GM19397 (cell line): ENCODE measurements at regions not wholly inside any gene's neighbourhood (a gene's known extent, or its start where the extent isn't known, plus 50 kb on each side); places are given as distances from the start of the nearest gene placed in this dataset.
"Not testable (repeated sequence)": the region's sequence is repeated elsewhere in the genome, so short reads cannot be mapped to it uniquely, and the experiment has no call there.

Experiments
- ATAC-seq: cut with Tn5 transposase; IDR thresholded peaks from one replicate; pipeline ENCODE4 v1.9.1; 2021; ENCODE audit warnings: mild to moderate bottlenecking, moderate library complexity; ENCODE audit not compliant: unreplicated experiment

DNA sequence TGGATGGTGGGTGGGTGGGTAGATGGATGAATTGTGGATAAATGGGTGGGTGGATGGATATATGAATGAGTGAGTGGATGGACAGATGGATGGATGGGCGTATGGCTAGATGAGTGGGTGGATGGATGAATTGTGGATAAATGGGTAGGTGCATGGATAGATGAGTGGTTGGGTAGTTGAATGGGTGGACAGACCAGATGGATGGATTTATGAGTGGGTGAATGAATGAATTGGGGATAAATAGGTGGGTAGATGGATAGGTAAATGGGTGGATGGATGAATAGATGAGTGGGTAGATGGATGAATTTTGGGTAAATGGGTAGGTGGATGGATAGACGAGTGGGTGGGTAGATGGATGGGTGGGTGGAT lies 108.7 kb downstream of the NPIPB11 start:
- not testable (repeated sequence) for ATAC-seq

DNA sequence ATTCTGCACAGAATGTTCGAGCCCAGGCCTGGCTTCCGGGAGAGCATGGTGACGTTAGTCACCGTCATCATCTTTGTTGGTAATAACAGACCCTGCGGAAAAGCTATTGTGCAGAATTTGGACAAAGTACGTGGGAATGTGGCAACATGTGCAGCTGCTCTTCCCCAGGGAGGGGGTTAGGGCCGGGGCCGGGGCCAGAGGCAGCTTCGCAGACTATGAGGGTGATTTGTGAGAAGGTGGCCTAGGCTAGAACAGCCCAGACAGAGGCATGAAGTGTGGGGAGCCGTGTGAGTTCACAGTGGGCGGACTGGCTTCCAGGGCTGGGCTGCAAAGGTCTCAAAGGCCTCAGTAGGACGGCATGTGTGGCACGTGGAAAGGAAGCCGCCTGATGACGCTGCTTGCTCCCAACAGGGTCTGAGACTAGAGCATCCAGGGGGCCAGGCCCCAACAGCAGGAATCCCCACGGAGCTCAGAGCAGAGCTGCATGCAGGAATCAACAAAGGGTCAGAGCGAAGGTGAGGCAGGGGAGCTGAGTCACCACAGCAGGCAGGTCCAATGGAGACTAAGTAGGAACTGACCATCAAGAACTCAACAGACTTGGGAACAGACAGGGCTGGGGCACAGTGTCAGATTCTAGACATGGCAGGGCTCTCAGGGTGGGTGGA lies 109.2 kb downstream of the NPIPB11 start:
- not testable (repeated sequence) for ATAC-seq

DNA sequence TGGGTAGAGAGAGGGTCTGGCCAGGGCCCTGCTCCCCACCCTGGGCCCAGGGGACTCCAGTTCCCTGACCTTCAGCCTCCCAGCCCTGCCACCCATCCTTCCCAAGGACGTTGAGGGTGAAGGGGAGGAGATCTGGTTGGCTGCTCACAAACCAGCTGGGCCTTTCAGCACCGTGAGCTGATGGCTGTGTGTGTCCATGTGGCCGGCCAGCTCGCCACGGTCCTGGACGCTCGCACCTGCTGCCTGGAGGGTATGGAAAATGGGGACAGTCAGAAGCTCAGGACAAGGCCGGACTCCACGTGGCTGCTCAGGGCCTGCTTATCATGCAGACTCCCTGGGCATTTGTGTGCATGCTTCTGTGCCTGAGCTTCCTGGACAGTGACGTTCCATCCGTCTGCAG lies 110.3 kb downstream of the NPIPB11 start:
- not testable (repeated sequence) for ATAC-seq

DNA sequence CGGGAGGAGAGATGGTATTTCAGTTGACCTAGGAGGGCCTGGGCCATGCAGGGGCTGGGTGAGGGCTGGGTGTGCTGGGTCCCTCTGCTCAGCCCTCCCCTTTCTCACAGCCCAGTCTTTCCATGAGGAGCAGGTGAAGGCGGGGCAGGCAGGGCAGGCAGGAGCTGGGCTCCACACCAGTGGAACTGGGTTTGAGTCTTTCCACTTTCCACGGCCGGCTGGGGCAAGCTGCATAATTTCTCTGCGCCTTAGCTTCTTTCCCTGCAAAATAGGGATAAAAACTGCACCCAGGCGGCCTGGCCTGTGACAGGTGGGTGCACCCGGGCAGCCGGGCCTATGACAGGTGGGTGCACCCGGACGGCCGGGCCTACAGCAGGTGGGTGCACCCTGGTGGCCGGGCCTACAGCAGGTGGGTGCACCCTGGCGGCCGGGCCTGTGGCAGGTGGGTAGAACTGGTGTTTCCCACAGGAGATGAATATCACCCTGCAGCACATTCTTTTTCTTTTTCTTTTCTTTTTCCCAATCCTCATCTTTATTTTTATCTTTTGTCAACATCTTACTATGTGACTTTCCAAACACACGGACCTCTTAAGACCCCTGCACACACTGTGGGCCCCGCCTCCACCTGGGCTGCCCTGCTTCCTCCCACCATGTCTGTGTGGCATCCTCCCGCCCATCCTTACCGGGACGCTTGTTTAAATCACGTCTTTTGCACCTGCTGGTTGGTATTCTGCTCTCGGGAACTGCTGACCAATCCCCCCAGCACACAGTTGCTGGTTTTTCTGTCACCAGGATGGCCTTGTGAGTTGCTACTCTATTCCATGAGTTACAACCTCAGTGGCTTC lies 111.3 kb downstream of the NPIPB11 start:
- ATAC-seq, result not testable (repeated sequence)

DNA sequence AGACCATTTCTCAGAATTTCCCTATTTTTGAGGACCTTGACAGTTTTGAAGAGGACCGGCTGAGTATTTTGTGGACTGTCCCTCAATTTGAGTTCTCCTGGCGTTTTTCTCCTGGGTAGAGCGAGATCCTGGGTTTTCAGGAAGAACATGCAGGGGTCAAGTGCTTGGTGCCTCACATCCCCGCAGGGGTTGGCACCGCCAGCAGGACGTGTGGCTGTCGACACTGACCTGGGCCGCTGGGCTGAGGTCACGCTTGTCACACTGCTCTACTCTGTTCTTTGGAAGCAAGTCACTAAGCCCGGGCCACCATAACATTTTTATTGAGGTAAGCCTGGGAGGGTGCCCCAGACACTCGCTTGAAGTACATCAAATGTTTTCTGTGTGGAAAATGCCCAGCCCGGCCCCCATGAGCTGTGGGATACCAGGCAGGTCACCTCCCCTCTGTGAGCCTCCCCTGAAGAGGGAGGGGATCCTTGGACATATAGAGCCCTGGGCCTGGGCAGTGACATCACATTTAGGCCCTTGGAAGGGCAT lies 112.0 kb downstream of the NPIPB11 start:
- not testable (repeated sequence) for ATAC-seq

DNA sequence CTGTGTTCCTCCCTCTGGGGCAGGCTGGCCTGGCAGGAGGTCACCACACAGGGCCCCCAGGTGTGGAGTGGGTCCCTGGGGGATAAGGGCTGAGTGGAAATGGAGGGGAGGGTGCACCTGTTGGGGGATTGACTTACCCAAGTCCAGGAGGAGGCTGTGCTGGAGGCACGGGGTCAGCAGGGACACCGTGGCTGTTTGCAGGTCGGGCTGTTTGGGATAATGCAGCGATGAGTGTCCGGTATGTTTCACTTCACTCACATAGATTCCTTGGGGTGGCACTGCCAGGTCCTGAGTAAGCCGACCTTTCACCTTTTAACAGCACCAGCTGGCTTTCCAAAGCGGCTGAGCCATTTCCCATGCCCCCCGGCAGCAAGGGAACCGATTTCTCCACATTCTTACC lies 113.0 kb downstream of the NPIPB11 start:
- ATAC-seq, result not testable (repeated sequence)

DNA sequence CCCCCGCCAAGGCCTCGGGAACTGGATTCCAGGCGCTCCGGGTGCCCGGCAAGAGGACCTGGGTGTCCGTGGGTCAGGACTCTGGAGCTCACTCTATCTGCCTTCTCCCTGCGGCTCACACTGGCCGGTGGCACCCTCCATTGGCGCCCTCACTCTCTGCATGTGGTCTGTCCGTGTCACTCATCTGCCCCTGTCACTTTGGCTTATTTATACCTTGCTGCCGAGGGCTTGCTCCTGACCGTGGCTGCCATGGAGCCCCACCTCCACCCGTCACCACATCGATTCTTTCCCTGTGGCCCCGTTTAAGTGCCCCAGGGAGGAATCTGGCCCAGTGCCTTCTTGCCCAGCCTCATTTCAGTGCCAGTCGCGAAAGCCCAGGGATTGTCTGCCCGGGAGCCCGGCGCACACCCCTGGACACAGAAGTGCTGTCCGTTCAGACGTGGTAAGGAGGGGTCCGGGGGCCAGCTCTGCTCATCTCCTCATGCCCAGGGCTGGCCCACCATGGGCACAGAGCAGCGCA lies 113.5 kb downstream of the NPIPB11 start:
- ATAC-seq, result not testable (repeated sequence)

DNA sequence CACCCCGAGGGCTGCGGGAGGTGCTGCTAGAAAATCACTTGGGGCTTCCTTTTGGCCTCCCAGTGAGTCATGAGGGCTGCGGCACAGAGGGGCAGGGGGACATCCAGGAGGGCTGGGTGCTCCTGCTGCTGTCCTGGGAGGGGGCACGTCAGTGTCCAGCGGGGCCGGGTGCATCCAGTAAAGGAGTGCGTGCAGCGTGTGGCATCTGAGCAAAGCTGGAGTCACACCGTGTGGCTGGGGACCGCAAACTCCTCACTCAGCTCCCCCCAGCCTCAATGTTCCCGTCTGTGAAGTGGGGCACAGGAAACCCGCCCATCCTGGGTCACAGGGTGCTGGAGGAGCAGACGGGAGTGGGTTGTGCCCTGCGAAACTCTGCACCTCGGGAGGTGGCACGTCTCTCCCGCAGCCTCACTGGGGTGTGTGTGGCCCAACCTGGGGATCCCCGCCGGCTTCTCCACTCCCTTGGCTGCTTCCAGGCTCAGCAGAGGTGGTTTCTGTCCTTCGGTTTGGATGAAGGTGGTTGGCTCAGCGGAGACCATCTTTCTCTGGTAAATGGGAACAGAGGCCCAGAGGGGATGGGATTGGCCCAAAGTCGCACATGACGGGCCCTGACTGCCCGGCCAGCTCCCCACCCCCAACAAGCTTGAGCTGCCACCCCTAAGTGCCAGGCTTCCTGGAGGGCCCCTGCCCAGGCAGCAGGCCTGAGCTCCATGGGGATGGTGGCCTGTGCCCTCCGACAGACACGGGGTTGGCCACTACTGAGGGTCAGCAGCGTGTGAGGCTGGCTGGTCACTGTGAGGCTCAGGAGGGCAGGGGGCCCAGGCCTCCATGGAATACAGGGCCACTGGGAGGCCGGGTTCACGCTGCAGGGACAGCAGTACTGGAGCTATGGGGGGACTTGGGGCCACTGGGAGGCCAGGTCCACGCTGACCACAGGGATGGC lies 114.9 kb downstream of the NPIPB11 start:
- ATAC-seq, result peak; percentile 5

DNA sequence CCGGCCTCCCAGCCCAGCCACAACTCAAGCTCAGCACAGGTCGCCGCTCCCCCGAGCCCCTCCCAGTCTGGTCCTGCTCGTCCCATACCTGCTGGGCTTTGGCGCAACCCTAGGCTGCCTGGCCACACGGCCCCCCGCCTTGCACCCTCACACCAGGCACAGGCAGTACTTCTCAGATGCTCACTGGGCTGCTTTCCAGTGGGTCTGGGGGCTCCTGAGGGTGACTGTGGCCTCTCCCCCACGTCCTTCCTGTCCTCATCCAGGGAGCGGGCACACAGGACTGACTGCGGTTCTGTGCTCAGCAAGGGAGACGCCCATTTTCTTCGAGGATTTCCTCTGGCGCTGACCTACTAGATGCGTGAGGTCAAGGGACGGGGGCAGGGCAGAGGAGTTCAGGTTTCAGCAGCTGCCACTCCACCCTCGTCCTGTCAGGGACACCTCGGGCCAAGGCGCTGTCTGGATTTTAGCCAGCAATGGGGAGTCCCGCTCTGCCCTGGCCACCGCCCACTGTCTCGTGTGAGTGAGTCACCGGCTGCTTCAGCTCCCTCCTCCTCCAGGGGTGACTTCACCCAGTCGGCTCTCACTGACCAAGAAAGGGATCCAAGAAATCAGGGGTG lies 115.8 kb downstream of the NPIPB11 start:
- peak; percentile 66 for ATAC-seq

DNA sequence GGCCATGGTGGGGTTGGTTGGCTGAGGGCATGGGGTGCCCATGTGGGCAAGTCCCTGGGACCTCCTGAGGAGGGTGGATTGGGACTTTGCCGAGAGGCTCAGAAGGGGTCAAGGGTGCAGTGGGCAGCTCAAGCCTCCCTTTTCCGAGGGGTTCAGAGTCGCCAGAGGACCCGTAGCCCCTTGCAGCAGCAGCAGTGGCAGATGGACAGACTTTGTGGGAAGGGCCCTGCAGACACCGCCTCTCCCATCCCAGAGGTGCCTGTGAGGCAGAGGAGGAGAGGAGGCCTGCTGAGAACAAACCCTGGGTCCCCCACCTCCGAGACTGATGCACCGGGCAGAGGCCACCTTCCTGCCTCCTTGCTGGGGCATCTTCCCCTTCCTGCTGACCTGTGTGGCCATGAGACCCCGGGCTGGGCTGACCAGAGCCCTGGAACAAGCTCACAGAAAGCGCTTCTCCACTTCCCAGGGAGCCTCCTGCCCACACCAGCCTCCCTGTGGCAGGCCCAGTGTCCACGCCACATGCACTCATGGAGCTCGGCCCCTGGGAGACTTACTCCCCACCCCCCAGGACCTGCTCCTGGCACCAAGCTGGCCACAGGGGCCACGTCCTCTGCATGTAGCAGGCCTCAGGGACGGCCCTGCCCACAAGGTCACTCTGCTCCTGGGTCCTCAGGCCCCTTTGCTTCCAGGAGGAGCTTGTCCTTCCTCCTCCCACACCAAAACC lies 116.8 kb downstream of the NPIPB11 start:
- ATAC-seq, result not testable (repeated sequence)

DNA sequence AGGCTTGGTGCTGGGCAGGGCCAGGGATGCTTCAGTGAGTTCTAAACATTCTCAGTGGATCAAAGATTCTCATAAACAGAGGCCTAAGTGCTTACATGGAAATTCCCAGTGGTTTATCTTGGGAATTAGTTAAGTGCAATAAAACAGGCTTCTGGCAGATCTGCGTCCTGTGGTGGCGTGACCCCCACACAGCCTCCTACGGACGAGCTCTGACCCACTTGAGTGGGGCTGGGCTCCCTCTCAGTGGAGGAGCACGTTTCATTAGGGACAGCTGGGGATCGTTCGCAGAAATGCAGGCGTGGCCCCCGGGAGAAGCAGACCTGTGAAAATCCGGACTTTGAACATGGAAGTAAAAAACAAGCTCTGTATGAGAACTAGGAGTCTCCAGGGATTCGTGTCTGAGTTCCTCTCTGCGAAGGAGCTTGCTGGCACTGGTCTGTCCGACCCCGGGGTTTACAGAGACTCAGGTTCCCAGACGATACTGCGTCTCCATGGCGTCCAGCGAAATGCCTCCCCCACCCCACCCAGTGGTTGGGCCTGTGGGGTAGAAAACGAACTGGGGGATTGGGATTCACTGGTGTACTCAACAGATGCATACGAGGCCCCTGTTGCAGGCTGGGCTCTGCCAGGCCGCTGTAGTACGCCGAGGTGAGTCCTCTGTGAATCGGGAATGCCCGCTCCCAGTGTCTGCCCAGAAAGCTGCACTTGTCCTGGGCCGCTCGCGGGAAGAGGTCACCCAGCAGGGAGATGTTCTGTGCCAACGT lies 117.6 kb downstream of the NPIPB11 start:
- not testable (repeated sequence) for ATAC-seq

DNA sequence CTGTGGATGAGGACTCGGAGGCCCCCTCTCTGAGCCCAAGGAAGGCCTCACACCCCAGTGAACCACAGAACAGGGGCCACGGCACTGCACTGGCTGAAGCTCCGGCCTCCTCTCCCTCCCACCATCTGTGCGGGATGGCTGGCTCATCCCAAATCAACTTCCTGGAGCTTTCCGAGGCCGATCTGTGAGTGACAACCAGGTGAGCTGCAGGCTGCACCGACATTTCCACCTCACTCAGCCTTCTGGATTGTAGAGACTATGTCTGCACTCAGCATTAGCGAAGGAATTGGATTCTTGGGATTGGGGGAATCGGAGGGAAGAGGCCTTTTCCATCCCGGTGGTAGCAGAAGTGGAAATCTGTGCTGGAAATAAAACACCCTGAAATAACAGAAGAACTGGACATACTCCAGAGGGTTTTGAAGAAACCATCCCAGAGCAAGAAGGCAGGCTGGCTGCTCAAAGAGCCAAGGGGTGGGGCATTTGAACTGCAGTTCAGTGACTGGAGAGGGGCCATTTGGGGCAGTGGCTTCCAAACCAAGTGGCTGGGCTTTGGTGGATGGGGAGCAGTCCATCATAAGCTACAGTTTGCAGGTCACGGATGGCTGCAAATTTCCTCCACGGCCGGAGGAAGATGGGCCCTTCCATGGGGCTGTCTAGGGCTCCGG lies 118.5 kb downstream of the NPIPB11 start:
- not testable (repeated sequence) for ATAC-seq

DNA sequence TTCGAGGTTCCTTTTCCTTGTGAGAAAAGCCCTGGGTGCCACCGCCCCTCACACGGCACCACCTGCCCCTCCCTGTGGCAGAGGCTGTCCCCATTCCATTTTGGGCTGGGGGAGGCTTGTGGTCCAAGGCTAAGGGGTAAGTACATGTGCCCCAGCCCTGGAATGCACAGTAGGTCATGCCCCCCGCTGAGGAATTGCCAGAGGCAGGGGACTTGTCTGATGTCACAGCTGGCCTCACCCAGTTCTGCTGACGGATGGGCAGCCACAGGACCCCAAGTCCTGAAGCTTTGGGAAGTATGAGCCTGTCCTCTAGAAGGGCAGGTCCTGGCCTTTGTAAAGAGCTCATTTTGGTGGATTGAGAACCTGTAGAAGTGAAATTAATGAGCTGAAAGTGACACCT lies 119.3 kb downstream of the NPIPB11 start:
- not testable (repeated sequence) for ATAC-seq

DNA sequence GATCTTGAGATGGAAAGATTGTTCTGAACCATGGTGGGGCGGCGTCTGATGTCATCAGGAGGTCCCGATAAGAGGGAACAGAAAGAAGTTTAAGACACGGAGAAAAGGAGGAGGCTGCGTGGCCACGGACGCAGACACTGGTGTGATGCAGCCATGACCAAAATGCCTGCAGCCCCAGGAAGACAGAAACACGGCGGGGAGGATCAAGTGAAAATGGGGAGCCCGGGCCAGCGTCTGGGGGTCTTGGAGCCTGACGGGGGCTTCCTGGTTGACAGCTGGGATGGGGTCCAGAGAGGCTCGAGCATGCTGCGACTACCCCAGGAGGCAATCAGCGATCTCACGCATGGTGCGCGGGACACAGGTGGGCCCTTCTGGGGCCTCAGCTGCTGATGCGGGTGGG lies 119.7 kb downstream of the NPIPB11 start:
- ATAC-seq, result not testable (repeated sequence)

DNA sequence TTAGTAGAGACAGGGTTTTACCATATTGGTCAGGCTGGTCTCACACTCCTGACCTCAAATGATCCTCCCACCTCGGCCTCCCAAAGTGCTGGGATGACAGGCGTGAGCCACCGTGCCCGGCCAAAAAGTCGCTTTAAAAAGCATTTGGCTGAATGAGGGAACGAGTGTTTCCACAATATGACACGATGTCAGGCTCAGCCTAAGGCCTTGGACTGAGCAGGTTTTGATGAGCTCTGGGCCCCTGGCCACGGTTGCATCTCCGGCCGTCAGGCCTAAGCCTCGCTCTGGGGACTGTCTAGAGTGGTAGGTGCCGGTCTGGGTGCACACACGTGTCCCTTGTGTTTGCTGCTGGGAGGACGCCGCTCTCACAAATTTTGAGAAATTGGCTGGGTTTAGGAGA lies 120.3 kb downstream of the NPIPB11 start:
- ATAC-seq, result not testable (repeated sequence)

DNA sequence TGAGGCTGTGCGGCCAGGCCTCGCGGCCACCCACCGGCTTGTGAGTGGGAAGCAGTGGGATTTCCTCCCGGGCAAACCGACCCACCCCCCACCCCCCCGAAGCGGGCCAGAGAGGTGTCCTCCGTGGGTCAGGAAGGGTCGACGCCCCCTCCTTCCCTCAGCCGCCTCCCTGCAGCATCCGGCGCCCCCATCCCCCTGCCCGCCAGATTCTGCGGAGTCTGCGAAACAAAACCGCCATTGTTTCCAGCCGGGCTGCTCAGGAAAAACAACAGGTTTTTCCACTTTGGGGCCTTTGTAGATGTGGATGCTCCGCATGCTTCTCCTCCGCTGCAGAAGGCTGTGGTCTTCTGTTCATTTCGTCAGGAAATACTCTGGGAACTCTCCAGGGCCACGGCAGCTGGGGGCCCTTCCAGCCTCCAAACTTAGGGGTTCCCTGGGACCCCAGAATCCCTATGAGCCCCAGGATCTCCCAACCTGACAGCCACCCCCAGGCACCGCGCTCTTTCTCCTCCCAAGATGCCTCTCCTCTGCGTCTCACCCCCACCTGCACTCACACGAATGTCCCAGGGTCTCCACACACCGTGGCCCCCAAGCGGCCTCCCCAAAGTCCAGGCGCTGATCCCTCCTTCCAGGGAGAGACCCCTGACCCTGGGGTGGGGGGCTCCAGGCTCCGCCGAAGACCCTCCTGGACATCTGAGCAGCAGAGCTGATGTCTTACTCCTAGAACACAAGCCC lies 121.2 kb downstream of the NPIPB11 start:
- ATAC-seq, result not testable (repeated sequence)

DNA sequence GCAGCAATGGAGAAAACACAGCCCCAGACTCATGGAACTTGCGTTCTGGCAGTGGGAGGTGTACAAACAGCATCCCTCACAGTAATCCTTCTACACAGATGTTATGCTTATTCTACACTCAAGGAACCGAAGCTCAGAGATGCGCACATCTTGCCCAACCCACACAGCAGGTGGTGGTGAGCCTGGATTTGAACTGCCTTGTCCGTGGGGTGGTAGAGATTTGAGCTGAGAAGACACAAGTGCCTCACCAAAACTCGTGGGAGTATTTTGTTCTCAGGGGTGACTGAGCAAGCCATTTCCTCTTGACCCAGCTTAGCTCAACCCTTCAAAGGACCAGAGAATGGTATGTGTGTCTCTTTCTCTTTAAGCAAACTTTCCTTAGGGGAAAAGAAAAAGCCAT lies 121.8 kb downstream of the NPIPB11 start:
- ATAC-seq, result not testable (repeated sequence)

DNA sequence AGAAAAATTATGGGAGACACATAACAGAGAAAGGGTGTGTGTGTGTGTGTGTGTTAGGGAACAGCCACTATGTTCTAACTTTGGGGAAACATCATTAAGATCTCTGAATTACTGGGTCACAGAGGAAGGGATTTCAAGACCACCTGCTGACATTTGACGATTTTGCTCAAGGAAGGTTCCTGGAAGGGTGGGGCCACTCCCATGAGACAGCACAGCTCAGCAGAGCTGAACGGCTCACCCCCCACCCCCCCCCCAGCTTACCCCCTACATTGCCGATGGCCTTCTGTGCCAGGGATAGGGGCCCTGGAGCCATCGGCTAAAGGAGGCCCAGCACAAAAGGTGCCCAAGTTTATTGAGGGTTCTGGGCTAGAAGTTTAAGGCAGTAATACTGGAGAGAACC lies 122.4 kb downstream of the NPIPB11 start:
- ATAC-seq, result not testable (repeated sequence)
